Effector CD4-positive, alpha-beta T cell (primary cell): ENCODE measurements at regions not wholly inside any gene's neighbourhood (a gene's known extent, or its start where the extent isn't known, plus 50 kb on each side); places are given as distances from the start of the nearest gene placed in this dataset.
"Not testable (repeated sequence)": the region's sequence is repeated elsewhere in the genome, so short reads cannot be mapped to it uniquely, and the experiment has no call there.

Experiments used
- DNase-seq: peaks from one replicate; pipeline ENCODE4 v3.0.0-alpha.2; 2020

DNA sequence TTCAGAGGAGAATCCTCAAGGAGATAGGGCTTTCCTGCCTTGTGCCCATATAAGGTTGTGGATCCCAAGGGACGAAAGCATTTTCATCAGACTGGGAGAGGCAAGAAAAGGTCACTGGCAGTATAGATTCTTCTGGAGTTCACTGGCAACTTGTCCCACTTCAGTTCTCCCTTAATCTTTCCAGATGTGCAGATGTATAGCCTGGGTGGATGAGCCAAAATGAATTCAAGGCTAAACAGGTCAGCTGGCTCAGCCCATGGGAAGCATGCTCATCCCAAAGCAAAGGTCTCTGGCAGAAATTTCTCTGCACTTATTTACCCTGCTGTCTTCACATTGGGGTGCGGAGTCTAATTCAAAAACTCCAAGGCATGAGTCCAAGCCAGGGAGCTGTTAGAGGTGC is 148.9 kb upstream of the TNP1 start:
- no peak for DNase-seq

DNA sequence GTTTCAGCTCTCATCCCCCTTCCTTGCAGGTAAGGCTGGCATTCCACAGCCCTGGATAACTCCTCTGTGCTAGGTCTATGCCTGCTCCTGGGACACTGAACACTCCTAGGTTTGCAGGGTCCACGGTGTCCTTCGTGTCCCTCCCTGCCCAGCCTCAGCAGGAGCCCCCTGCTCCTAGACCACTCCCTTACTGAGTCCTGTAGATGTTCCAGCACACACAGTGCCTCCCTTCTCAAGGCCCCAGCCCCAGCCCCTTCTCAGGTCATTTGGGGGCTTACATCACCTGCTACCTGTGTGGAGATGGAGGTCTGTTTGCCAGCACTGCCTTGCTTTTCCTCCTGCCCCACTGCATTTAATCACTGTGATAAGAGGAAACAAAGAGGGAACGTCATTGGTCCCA is 146.4 kb upstream of the TNP1 start:
- no peak for DNase-seq

DNA sequence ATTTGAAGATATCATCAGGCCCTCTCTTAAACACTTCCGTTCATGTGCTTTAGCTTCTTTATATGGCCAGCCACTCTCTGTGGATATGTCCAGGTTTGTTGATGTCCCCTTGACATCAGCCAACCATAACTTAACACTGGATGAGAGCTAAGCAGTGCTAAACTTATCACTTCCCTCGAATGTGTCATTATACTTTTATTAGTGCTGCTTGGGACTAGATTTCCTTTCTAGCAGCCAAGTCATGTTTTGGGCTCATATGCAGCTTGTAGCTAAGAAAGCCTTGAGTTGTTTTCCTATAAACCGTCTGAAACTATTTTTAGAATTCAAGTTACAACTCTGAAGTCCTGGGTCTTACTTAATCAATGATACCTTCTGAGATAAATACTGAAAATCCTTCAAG is 144.8 kb upstream of the TNP1 start:
- no peak for DNase-seq

DNA sequence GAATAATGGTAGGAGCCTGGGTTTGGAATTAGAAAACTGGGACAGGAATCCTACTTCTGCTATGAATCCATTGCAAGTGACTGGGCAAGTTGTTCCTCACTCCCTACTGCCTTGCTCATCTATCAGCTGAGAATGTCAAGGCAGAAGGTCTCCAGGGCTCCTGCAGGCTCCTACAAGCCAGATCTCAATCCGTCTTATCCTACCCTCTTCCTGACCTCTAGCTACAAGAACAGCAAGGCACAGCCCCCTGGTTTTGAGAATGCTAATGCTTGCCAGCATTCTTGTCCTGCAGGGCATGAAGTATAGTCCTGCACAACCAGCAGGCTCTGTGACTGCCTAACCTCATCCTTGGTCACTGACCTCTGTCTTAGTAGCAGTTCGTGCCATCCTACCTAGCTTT is 141.9 kb upstream of the TNP1 start:
- no peak for DNase-seq

DNA sequence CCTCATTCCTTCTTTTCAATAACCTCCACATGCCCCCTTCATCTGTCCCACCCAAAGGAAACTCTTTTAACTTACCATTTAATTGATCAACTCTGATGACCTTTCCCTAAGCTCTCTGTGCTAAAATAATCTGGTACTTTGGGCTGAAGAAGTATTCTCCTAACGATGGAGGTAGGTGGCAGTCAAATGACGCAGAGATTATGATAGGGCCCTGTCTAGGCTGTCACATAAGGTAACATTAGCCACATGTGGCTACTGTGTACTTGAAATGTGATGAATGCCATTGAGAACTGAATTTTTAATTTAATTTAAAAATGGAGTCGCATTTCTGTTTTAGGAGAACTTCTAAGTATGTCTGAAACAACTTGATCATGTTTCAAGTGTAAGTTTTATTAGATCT is 140.5 kb upstream of the TNP1 start:
- DNase-seq, result no peak

DNA sequence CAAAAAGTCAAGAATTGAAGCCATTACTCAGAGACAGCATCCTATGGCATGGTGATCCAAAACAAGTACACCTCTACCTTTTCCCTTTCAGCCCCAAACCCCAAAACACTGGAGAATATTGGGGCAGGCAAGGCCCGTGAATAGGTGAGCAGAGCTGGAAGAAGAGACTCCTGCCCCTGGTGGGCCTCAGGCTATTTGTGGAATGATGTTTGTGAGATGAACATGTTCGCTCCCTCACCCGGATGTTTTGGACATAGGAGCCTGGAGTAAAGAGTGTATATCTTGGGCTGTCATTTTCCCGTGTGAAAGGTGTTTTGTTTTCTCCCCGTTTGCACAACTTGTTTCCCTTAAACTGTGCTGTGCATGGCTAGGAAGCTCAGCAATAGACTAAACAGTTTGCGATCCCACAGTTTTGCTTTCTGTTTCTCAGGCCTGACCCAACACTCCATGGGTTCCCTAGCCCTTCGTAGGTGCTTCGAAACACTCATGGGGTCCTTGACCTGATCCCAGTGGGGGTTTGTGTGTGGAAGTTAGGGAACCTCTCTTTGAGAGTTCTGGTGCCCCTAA is 136.5 kb upstream of the TNP1 start:
- no peak for DNase-seq

DNA sequence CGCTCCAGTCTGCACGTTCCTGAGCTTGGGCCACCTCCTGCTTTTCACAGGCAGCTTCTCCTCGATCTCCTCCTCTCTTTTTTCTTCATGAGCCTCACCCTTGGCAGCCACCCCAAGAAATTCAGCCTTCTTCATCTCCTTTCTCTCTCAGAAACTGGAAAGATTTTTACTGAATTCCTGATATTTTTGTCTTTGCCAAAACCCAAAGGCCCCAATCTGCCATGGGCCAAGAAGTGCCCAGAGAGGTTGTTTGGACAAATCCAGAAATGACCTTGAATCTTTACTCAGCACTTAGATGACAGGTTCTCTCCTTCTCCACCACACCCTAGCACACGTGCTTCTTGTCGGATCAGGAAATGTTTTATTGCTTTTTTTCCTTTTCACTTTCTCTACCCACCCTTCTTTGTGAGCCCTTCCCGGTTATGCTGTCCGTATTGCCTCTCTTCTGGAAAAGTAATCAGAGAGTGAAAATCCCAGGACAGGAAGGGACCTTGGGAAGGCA is 134.5 kb upstream of the TNP1 start:
- no peak for DNase-seq

DNA sequence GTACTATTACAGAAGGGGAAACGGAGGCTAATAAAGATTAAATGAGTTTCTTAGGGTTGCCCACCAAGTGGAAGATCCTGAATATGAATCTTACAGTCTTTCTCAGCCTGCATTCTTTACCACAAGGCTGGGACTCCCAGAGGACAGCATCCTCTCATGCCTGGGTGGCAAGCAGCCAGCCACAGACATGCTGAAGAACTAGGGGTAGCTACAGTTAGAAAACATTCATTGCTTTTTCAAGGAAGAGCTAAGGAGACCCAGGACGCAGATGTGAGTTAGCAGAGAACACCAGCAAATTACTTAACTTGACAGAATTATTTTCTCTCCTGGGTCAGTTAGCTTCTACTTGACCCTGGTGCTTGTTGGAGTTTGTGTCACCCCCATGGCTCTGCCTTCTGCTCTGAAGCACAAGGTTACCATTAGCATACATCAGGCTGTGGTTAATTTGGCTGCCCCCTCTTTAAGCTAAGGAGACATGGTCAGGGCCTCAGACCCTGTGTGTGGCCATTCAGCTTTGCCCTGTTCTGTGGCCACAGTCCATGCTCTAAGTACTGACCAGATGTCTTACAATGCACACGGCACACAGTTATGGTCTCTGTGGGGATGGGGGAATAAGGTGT is 132.3 kb upstream of the TNP1 start:
- DNase-seq, result no peak

DNA sequence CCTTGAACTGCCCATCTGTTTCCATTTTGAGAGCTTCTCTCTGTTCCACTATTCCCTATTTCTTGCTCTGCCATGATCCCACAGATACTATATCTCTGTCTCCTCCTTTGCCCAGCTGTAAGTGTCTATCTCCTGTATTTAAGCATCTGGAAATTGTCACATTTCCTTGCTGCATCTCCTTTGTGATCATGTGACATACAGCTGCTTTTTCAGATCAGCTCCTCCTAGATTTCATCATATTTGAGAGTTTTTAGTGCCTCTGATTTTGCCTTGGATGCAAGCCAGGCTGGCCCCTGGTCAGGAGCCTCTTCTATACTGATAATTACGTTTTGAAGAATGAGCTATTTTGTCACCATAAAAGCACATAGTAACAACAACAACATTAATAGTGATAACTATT is 131.7 kb upstream of the TNP1 start:
- DNase-seq, result no peak

DNA sequence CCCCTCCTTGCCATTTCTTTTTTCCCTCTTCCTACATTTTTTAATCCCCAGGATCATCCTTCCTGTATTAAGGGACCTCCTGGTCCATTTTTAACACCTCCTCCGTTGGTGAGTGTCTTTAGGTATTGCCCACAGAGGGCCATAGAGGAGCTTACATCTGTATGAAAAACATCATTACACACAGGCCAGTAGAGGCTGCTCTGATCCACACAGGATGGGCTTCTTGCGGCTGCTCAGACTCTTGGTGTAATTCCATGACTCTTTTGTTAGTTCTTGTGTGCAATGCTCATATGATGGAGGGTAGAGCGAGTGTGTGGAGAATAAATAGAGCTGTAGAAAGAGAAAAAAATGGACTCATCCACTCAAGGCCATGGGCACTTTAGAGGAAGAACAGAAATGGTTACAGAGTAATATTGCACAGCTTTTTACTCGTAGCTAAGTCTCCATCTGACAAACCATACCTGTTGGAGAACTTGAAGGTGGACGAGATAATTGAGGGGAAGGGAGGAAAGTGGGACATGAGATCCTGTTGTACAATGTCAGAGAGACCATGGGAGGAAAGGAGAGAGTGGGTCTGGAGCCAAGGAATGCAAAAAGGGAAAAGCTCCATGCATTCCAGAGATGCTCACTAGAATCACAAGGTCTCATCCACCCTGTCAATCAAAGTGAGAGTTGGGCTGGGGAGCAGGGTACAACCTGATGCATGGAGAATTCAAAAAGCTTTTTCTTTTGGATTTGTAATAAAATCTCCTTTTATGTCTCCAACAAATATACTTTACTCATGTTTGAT is 129.7 kb upstream of the TNP1 start:
- DNase-seq, result no peak

DNA sequence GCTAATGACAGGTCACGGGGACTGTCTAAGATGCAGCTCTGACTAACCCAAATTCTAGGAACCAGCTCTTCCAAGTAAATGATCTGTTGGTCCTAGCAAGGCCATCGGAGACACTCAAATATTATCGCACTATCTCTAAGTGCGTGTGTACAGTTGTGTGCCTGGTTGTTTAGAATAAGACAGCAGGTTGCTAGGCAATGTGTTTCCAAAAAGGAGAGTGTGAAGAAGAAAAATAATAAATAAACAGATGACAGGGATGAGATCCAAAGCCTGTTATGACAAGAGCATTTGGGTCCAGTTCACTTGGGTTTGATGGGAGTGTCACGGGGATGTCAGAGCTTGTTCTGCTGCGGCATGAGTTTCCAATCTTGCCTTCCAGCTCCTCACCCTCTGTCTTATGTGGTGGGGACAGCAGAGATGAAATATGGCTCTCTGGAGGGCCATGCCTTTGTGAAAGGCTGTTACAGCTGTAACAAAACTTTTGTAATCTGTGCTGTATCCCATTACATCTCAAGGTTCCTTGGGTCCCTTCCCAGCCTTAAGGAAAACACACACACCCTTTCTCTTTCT is 127.5 kb upstream of the TNP1 start:
- no peak for DNase-seq

DNA sequence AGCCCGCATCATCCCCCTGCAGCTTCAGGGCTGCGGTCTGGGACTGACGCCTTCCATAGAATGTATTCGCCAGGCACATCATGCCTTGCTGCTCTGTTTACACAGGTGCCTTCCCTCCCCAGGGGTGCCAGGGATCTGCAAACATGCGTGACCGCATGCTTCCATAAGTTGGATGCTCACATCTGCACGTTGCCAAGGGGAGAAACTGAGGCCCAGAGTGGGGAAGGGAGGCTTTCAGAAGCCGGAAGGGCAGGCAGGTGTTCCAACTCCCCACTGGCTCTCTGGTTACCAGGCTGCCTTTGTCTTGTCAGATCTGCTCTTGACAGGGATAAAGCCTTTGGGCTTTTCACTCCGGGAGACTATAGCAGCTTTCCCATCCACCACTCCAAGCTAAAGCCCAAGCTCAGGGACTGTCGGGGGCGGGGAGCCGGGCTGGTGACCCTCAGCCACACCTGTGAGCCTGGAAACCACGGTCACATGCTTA is 125.8 kb upstream of the TNP1 start:
- DNase-seq, result no peak

DNA sequence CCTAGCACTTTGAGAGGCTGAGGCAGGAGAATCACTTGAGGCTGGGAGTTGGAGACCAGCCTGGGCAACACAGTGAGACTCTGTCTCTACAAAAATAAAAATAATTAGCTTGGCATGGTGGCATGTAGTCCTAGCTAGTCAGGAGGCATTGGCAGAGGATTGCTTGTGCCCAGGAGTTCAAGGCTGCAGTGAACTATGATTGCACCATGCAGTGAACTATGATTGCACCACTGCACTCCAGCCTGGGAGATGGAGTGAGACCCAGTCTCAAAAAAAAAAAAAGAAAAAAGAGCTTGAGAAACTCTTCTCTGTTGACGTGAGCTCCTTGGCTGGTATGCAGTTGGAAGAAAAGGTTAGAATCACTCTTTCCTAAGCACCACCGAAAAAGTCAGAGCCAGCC is 125.1 kb upstream of the TNP1 start:
- DNase-seq, result no peak

DNA sequence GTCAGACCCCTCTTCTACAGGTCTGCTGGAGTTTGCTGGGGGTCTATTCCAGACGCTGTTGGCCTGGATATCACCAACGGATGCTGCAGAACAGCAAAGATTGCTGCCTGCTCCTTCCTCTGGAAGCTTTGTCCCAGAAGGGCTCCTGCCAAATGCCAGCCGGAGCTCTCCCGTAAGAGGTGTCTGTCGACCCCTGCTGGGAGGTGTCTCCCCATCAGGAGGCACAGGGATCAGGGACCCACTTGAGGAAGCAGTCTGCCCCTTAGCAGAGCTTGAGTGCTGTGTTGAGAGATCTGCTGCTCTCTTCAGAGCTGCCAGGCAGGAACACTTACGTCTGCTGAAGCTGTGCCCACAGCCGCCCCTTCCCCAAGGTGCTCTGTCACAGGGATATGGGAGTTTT is 122.1 kb upstream of the TNP1 start:
- not testable (repeated sequence) for DNase-seq

DNA sequence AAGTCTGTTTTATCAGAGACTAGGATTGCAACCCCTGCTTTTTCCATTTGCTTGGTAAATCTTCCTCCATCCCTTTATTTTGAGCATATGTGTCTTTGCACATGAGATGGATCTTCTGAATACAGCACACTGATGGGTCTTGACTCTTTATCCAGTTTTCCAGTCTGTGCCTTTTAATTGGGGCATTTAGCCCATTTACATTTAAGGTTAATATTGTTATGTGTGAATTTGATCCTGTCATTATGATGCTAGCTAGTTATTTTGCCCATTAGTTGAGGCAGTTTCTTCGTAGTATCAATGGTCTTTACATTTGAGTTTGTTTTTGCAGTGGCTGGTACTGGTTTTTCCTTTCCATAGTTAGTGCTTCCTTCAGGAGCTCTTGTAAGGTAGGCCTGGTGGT is 120.6 kb upstream of the TNP1 start:
- DNase-seq, result not testable (repeated sequence)

DNA sequence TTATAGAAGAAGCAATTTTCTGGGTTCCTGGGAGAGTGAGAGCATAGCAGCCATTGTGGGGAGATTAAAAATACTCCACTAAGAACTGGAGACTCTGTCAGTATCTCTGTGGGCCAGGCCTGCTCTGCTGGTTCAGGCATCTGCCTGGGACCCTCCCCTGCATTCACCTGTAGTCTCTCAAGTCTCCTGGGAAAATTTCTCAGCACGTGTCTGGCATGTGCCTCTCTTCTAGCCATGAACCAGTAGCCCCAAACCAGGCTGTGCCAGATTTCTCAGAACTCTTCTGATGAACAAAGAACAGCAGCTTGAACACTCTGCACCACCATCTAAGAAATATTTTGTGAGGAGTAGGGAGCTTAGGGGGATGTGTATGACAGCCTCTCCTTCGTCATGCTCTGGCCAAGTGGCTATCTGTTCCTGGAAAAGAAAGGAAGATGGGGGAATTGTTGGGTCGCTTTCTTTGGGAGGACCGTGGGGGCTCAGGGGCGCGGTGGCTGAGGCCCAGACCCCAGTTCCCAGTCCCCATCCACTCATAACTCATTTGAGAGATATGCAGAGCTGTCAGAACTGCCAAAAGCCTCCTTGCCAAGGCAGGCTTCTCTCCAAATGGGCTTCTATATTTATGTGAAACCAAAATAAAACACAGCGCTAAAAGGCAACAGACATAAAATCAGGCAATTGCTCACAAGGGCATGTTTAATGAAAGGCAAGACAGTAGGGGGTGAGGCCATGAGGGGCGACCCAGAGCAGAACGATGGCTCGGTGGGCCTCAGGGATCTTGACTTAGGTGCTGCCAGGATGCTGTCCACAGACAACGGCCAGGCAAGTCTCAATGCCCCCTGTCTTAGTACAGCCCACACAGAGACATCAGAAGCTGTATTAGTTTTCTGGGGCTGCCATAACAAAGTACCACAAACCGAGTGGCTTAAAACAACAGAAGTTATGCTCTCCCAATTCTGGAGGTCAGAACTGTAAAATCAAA is 114.7 kb upstream of the TNP1 start:
- DNase-seq, result no peak

DNA sequence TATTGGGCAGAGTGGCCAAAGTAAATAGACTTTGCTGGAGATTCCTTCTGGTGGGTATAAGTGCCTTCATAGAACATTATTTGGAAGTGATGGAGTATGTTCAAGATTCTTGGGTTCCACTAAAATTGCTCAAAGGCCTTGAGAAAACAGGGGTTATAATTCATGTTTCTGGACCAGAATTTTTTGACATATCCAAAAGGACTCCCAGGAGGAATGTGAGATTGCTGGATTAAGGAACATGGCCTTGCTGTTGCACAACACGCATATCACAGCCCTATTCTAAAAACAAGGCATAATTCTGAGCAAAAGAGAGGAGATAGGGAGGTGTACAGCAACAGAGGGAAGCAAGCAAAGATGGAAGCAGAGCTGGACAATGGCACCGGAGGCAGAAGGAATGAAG is 111.7 kb upstream of the TNP1 start:
- DNase-seq, result no peak

DNA sequence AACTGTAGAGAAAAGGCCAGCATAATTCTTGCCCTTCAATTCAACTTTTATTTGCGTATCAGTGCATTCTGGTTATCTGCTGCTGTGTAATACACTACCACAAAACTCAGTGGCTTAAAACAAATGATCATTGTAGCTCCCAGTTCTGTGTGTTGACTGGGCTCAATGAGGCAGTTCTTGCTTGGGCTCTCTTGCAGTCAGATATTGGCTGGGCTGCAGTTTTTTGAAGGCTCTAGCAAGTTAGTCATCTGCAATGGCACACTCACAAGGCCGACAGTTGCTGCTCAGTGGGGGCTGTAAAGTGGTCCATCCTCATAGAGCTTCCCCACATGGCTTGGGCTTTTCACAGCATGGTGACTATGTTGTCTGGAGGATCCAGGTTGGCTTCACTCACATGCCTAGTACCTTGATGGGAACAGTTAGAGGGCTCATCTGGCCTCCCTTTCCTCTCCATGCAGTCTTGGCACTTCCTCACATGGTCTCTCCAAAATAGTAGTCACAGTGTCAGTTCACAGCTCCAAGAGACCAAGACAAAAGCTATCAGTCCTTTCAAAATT is 110.6 kb upstream of the TNP1 start:
- no peak for DNase-seq

DNA sequence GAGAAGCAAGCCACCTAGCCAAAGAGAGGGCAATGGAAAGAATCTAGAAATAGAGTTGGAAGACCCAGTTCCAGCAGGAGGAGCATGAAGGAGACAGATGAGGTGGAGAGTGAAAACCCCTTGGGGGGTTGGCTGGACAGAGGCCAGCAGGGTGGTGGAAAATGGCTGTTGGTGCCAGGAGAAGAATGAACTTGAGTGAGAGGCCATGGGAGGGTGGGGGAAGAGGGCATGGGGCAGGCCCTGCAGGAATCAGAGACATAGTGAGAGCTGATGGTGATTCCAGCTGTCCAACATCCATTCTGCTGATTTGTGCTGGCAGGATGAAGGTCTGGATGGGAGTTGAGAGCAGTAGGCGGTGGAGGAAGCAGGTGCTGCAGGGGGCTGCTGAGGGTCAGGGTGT is 108.0 kb upstream of the TNP1 start:
- no peak for DNase-seq

DNA sequence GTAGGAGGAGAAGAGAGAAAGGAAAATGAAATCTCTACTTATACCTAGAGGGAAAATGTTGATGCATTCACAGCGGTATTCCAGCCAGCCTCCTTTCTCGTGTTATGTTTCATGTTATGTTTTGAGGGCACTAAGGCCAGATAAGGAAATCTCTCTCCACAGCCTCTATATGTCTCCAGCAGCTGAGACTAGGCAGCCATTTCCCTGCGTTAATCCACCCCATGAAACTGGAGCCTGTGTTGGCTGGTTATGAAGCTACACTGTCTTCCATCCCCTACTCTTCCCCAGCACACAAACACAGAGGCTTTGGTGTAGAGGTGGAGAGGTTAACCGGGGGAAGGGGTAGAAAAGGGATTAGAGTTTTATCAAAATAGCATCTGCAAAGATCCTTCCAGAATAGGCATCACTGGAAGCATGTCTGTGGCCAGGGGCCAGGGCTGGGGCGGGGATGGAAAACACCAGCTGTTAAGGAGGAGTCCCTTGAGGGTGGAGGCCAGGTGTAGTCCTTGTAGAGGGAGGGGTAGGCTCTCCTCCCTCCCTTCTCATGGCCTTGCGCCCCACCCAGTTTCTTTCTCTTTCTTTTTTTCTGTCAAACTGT is 100.9 kb upstream of the TNP1 start:
- DNase-seq, result no peak

DNA sequence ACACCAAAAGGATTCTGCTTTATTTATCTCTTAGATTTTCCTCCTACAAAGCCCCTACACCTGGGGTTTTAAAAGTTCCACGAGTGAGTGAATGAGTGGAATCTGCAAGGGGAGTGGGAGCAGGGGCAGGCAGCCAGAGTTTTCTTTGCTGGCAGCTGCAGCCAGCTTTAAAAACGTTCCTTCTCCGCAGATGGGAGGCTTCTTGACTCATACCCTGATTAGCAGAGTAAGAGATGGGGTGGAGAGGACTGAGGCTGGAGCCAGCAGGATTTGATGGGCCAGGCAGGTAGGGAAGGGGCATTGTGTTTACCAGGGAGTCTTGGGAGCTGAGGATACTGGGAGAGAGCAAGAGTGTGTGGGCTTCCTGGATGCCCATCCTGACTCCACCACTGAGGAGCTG is 99.6 kb upstream of the TNP1 start:
- no peak for DNase-seq
